GM19328 (cell line): ENCODE measurements at regions not wholly inside any gene's neighbourhood (a gene's known extent, or its start where the extent isn't known, plus 50 kb on each side); places are given as distances from the start of the nearest gene placed in this dataset.
"Not testable (repeated sequence)": the region's sequence is repeated elsewhere in the genome, so short reads cannot be mapped to it uniquely, and the experiment has no call there.

Experiments
- ATAC-seq: cut with Tn5 transposase; IDR thresholded peaks from one replicate; pipeline ENCODE4 v1.9.1; 2021; ENCODE audit warnings: mild to moderate bottlenecking, moderate library complexity; ENCODE audit not compliant: unreplicated experiment

DNA sequence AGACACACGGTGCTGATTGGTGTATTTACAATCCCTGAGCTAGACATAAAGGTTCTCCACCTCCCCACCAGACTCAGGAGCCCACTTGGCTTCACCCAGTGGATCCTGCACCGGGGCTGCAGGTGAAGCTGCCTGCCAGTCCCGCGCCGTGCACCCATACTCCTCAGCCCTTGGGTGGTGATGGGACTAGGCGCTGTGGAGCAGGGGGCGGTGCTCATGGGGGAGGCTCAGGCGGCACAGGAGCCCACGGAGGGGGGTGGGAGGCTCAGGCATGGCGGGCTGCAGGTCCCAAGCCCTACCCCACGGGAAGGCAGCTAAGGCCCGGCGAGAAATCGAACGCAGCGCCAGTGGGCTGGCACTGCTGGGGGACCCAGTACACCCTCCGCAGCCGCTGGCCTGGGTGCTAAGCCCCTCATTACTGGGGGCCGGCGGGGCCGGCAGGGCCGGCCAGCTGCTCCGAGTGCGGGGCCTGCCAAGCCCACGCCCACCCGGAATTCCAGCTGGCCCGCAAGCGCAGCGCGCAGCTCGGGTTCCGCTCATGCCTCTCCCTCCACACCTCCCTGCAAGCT is 1447.2 kb downstream of the RAPGEF2 start:
- not testable (repeated sequence) for ATAC-seq

DNA sequence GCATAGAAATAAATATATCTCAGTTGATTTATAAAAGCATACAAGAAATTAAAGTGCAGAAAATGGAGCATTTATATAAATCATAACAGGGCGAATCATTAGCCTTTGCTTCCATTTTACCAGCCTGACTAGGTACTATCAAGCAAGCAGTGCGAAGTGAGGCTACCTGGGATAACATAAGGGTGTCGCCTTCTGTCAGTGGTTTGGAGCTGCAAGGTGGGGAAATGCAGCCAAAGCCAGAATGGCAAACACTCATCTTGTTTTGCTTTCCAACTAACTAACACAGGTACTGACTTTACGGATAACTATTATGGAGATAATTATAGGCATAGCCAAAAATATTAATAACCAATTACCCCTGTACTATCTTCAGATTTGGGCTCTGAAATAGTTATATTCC is 1459.8 kb downstream of the RAPGEF2 start:
- ATAC-seq, result no peak

DNA sequence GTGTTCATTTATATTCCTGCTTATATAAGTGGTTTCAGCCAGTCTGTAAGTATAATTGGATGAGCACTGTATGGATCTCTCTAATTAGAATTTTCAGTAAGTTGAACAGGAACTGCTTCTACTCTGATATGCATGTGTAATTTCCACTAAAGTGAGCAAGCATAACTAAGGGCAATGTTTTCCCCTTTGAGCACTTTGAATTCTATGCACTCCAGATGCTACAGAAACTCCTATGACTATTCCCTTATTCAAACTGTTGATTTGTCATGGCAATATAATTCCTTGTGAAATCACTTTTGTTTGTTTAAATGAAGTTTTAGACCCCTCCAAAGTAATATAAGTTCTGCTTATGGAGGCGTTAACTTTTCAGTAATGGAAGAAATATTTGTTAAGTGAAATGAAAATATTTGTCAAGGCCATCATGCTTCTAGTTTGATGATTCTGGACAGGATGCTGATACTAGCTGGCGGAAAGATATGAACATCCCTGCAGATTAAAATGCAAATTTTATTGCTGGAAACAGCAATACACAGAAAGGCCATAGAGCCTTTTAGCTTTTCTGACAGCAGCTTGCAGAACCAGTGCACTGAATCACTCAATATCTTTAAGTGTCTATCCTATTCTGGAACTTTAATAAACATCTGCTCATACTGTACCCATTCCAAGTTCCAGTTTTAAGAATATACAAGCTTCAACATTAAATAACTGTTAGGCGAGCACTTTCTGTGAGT is 1460.8 kb downstream of the RAPGEF2 start:
- ATAC-seq, result no peak

DNA sequence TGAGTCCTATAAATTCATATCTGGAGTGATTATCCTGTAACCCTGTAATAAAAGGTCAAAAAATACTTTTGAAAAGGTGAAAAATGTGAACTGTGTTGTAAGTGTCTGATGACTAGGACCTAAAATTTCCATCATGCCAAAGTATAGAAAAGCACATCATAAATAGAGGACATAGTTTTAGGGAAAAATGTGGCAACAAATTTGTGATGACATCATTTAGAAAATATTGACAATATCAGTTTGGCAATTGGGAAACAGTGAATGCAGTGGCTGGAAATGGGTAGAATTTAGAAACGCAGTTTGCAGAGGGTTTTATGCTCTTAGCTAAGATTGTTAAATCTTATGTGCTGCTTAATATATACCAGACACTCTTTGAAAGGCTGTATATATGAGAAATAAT is 1464.8 kb downstream of the RAPGEF2 start:
- no peak for ATAC-seq

DNA sequence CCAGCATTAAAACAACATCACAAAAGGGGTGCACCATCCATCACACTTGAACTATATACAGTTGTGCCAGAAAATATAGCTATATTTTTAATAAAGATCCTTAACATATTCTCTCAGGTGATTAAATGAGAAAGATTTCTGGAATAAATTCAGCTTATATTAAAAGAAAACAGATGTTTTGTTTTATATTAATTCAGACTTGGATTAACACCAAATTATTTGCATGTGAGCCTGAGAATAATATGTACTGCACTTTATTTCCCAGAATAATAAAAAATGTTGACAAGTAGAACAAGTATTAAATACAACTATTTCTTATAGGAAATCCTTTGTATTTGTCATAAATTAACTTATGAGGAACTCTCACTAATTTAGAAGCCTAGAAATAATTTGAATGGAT is 1467.4 kb downstream of the RAPGEF2 start:
- ATAC-seq, result no peak

DNA sequence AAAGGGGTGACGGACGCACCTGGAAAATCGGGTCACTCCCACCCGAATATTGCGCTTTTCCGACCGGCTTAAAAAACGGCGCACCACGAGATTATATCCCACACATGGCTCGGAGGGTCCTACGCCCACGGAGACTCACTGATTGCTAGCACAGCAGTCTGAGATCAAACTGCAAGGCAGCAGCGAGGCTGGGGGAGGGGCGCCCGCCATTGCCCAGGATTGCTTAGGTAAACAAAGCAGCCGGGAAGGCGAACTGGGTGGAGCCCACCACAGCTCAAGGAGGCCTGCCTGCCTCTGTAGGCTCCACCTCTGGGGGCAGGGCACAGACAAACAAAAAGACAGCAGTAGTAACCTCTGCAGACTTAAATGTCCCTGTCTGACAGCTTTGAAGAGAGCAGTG is 1471.4 kb downstream of the RAPGEF2 start:
- not testable (repeated sequence) for ATAC-seq

DNA sequence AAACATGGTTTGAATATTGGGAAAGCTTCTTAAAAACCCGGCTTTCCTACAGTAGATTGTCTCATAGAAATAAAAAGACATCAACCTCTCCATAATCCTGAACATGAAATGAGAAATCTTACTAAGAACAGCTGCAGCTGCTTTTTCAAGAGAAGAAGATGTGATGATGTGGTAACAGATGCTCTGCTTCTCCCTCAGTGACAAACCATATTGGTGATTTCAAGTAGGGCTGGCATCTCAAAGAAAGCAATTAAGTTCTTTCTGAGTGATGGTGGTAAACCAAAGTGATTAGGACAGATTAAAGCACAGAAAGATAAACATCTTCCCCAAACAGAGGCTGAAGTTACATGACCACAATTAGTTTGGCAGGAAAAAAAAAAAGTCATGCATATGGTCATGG is 1477.7 kb downstream of the RAPGEF2 start:
- no peak for ATAC-seq

DNA sequence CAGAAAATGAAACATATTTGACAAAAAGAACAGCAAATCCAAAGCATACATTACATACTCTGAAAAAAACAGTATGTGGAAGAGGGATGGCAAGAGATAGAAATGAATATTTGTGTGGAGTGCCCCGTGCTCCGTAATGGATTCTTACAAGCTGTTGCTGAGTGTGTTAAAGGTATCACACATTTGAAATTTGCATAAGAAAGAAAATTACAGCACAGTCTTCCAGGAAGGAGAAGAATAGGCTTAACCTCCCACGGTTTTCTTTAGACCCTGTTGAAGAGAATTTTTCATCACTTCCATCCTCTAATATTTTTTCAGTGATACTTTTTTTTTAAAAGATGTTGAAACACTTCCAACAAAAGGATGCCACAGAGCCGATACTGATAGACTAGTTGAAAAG is 1489.4 kb downstream of the RAPGEF2 start:
- ATAC-seq, result no peak

DNA sequence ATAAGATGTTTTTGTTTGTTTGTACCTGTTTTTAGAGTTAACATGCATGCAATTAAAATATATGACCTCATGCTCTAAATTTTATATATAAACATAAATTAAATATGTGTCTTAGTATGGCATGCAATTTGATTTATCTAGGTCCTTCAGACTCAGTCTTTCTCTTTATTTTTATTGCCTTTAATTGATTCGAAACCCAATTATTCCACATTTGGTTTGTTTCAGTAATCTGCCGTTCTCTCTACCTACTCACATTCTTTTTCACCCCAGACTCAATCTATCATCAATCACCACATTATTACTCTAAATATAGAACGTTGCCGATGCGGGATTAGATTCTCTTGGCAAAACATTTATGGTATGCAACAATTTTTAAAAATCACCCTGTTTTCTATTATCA is 1492.8 kb downstream of the RAPGEF2 start:
- no peak for ATAC-seq

DNA sequence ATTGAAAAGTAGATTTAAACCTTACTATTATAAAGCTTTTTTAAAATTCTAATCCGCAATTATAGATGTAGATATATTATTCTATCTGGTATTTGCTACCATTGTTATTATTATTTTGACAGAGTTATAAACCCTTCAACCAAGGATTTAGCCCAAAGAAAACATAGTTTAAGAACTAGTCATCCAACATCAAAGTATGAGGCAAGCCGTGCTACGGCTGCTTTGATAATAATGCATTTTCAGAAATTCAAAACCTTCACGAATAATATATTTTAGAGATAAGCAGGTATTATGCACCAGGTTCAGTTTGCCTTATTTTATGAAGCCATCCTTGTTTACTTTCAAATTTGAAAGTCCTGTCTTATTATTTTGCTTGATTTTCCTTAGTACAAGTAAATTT is 1501.7 kb downstream of the RAPGEF2 start:
- ATAC-seq, result no peak

DNA sequence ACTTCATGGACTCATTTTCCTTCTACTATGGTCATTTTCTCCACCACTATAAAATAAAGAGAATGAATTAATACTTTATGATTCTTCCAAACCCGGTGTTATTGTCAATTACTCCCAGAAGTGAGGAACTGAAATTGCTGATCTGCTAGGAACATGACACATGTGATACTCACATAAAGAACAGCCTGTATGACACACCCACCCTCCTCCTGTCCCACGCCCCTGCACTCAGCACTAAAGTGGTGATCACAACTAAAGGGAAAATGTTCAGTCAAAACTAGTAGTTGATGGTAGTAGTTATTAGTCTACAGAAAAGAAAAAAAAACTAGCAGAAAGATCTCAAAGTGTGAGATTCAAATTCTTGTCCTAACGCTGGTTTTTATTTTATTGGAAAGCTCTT is 1508.3 kb downstream of the RAPGEF2 start:
- ATAC-seq, result no peak

DNA sequence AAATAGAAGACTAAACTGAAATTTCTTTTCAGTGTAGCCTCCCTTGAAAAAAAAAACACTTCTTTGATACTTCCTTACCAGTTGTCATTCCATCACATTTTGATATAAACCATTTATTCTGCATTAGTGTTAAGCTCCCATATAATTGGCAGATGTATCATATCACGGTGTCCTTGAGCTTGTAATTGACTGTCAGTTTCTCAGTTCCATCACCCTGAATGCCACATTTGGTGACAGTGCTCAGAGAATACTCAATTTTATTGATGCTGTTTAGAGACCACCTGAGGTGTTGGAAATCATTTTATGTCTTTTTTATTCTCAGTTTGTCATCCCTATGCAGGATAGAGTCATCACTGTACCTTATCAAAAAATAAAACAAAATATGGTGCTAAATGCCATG is 1528.2 kb downstream of the RAPGEF2 start:
- no peak for ATAC-seq

DNA sequence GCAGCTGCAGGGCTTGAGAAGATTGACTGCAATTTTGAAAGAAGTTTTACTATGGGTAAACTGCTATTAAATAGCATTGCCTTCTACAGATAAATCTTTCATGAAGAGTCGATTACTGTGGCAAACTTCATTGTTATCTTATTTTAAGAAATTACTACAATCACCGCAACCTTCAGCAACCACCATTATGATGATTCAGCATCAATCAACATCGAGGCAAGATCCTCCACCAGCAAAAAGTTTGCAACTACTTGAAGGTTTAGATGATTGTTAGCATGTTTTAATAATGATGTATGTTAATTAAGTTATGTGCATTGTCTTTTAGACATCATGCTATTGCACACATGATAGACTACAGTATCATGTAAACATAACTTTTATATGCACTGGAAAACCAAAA is 1511.0 kb downstream of the FSTL5 start:
- ATAC-seq, result no peak

DNA sequence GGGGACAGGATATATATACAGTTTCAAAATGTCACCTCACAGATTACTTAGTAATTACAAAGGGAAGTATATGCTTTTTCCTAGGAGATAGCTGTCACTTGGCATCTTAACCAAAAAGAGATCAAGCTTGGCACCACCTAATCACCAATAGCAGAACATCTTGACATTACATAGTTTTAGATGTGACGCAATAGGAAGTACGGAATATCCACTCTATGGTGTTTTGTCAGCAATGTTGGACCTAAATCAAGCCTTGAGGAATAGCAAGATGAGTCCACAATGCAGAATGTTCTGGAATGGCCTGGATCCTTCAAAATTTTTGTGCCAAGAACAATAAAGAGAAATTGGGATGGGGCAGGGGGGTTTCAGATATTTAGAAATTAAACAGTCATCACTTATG is 1488.2 kb downstream of the FSTL5 start:
- no peak for ATAC-seq

DNA sequence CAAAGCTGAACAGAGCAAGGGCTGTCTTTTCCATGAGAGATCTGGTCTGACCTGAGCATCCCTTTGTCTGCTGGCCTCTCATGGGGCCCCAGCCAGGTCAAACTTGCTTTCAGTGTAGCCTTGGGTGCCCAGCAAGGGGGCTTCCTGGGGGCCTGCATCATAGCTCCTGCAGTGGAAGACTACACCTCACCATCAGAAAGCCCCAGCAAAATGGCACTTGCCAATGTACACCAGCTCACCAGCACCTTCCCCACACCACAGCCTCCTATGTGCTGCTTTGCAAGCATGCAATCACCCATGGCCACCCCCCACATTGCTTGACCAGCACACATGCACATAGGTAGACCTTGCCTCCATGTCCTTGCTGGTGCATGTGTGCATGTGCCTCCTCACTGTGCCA is 1478.1 kb downstream of the FSTL5 start:
- no peak for ATAC-seq

DNA sequence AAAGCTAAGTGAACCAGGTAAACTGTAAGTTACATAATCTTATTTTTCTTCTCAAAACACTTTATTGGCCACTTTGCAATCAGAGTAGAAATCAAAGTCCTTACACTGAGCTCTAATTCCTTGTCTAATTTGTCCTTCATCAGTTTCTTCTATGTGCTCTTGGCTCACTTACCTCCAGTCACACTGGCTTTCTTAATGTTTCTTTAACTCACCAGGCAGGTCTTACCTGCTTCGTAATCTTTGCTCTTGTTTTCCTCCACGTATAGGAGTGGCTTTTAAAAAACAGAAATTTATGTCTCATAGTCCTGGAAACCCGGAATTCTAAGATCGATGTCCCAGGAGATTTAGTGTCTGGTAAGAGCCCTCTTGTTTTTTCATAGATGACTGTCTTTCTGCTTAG is 1462.1 kb downstream of the FSTL5 start:
- no peak for ATAC-seq

DNA sequence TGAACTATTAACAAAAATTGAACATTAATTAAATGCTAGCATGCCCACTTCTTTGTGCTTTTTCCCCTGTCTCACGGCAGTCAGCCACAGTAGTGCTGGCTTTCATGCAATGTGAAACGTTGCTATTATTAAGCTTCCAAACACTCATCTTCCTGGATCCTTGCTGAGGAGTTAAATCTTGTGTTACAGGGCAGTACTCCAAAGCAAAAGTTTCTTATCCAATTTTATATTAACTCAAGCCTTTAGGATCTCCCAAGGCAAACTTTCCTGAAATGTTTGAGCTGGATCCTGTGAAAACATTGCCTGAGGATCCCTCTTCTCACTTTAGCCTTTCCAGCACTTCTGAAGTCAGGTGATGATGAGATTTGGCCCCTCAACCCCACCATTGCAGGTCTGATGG is 1454.8 kb downstream of the FSTL5 start:
- no peak for ATAC-seq

DNA sequence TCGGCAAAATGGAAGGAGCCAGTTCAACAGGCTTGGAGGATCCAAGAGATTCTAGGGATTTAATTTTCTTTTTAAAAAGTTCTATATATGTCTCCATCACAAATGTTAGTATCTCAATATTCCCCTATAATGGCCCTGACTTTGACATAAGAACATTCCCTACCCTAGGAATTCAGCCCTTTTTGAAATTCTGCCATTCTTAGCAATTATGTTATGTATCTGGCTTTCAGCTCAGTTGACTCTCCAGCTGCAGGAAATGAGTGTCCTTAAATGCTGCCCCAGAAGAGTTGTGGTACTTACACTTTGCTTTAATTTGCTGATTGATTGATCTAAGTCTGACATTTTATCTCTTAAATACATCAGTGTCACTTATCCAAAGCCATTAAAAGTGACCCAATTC is 1454.3 kb downstream of the FSTL5 start:
- ATAC-seq, result no peak

DNA sequence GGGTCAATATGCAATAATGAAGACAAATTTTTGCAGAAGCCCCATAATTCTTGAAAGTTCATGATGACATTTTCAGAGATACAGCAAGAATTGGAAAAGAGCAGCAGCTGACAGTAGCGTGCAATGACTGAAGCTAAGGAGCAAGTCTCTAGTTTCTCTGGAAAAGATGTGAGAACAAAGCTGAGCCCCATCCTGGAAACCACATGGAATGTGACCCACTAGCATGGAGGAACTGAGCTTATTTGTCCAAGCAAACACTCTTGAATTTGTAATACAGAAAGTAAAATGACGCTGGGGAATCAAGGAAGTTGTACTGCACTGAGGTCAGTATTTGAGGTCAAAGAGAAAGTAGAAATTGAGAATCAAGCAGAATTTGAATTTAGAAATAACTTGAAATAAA is 1447.2 kb downstream of the FSTL5 start:
- ATAC-seq, result no peak

DNA sequence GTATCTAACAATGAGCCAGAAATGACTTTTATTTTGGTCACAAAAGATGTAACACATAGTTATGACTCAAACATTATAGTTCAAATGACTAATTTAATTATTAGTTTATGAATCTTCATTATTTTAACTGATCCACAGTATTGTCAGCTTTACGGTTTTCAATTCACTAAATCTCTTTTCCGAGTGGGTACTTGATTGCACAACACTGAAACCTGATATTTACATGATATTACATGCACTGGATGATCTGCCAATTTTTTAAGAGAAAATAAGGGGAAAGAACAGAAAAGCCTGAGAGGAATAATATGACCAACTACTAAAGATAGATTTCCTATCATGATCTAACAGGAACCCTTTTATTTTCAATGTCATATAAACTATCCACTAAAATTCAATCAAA is 1446.0 kb downstream of the FSTL5 start:
- ATAC-seq, result no peak

DNA sequence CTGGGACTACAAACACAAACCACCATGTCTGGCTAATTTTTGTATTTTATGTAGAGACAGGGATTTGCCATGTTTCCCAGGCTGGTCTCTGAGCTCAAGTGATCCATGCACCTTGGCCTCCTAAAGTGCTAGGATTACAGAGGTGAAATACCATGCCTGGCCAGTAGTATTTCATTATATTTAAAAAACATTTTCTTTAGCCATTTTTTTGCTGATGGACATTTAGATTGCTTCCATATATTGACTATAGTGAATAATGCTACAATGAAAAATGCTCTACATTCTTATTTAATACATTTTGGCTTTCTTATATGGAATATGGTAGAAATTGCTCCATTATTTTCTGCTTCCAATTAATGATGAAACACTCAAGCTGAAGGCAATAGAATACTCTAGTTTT is 1439.7 kb downstream of the FSTL5 start:
- ATAC-seq, result no peak

DNA sequence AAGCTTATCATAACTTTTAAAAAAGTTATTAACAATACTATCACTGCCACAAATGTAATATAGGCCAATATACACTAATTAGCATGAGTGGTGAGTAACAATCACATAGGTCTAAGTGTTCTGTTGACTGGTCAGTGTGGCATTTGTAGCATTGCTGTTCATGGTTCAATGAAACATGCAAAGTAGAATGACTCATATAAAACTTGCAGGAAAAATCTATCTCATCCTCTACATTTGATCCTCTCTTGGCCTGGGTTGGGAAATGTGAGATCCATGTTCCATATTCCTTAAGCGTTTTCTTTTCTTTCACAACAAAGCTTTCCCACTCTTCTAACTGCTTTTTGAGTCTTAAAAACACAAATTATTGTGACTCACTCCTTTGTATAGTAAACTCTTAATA is 1418.7 kb downstream of the FSTL5 start:
- no peak for ATAC-seq

DNA sequence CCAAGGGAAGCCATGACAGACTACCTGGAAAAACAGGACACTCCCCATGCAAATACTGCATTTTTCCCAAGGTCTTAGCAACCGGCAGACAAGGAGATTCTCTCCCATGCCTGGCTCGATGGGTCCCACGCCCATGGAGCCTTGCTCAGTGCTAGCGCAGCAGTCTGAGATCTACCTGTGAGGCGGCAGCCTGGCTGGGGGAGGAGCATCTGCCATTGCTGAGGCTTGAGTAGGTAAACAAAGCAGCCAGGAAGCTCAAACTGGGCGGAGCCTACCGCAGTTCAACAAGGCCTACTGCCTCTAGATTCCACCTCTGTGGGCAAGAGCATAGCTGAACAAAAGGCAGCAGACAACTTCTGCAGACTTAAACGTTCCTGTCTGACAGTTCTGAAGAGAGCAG is 1417.2 kb downstream of the FSTL5 start:
- ATAC-seq, result not testable (repeated sequence)
